ENCODE measurements at regions not wholly inside any gene's neighbourhood (a gene's known extent, or its start where the extent isn't known, plus 50 kb on each side); places are given as distances from the start of the nearest gene placed in this dataset.
A peak's percentile ranks its signal among the peaks of the same experiment; 100 is the strongest.

DNA sequence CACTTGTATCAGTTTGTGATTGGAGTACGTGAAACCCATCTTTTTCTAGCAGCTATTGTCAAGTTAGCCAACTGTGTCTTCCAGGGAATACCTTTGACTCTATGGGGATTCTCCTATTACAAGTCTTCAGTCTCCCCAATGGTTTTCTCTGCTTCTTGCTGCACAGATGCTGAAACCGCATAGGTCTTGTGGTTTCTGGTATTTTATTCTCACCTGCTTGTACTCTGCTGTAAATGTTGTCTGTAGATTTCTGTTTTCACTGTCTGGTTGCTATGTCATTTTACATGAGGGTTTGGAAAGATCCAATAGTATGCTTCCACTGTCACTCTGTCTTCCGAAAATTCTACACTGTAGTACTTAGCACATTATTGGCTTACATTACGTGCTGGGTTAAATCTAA is 1196.9 kb upstream of the C9orf72 start:
- Histone ChIP-seq H3K27ac (no peak overlapping the region), H3K9me3 (no peaks in the 10 kb centered on the region), H3K27me3 (no peaks in the 10 kb centered on the region), H3K36me3 (no peaks in the 10 kb centered on the region), H3K4me3 (no peak overlapping the region), H3K4me1 (no peaks in the 10 kb centered on the region)
- WGBS (ENCODE audit: insufficient coverage, low coverage, low lambda C conversion rate, missing lambda C conversion rate): 55% methylated on average over 4 of the region's 4 CpGs
- DNase-seq (no peak), ATAC-seq (no peak)
- intact Hi-C loops (cut with DNase I): no loop called here
- TF ChIP-seq POLR2A (IDR thresholded peaks at IDR 0.05): no peak
- TF ChIP-seq, protein P1, sequence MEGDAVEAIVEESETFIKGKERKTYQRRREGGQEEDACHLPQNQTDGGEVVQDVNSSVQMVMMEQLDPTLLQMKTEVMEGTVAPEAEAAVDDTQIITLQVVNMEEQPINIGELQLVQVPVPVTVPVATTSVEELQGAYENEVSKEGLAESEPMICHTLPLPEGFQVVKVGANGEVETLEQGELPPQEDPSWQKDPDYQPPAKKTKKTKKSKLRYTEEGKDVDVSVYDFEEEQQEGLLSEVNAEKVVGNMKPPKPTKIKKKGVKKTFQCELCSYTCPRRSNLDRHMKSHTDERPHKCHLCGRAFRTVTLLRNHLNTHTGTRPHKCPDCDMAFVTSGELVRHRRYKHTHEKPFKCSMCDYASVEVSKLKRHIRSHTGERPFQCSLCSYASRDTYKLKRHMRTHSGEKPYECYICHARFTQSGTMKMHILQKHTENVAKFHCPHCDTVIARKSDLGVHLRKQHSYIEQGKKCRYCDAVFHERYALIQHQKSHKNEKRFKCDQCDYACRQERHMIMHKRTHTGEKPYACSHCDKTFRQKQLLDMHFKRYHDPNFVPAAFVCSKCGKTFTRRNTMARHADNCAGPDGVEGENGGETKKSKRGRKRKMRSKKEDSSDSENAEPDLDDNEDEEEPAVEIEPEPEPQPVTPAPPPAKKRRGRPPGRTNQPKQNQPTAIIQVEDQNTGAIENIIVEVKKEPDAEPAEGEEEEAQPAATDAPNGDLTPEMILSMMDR (IDR thresholded peaks at IDR 0.05): no peak

DNA sequence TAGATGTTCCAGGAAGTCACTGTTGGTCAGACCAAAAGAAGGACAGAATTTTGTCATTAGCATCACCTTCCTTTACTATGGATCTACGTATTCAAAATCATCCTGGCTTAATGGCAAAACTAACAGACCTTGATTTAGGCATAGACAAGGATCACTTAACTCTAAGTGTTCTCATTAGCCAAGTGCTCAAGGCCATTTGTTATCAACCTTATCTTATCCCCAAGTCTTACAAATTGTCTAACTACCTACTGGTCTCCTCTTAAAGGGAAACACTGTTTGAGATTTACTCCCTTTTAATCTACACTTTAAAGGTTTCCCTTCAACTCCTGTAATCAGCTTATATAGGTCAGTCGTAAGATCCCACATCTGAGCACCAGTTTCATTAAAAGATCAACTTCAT is 1197.5 kb upstream of the C9orf72 start:
- H3K9me3 ChIP-seq: no peaks in the 10 kb centered on the region
- DNase-seq (no peak), ATAC-seq (no peak)
- H3K36me3 ChIP-seq: no peaks in the 10 kb centered on the region
- no peak overlapping the region for H3K27ac ChIP-seq
- H3K4me1 ChIP-seq: no peaks in the 10 kb centered on the region
- H3K4me3 ChIP-seq: no peak overlapping the region
- 35% methylated on average over 2 of the region's 2 CpGs for WGBS (ENCODE audit: insufficient coverage, low coverage, low lambda C conversion rate, missing lambda C conversion rate)
- intact Hi-C loops (cut with DNase I): no loop called here
- TF ChIP-seq POLR2A (IDR thresholded peaks at IDR 0.05): no peak
- TF ChIP-seq, protein P1 (IDR thresholded peaks at IDR 0.05): no peak
- no peaks in the 10 kb centered on the region for H3K27me3 ChIP-seq

DNA sequence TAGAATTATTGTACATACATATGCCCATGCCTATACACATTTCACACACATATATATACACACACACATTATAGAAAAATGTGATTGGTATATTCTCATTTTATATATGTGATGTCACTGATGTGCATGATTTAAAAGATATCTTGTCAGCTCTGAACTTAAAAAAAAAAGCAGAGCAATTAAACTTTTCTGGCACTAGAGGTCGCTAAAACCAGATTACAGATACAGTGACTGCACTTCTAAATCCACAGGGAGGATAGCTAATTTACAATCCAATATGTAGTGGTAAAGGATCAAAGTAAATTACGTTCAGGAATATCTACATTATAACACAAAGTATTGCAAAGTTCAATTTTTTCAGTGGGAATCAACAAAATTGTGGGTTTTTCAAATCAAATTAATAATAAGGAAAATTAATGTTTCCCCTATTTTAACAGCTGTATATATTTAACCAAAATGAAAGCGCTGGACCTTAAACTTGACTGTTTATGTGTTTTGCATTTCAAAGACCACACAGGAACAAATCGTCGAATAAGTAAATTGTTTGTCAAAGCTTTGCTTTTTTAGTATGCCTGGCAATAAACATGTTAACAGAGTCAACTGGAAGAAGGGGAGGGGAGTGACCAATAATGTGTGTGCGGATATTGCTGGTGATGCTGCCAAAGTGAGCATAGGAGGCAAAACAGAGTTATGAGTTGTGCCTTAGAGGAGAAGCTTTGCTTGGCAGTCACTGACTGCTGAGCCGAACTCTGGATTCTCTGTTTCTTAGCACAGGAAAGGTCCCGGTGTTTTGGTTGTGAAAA is 1201.4 kb upstream of the C9orf72 start:
- TF ChIP-seq, protein P1 (IDR thresholded peaks at IDR 0.05): peak; percentile 35 to 61 (median 55)
- no peak for TF ChIP-seq POLR2A (IDR thresholded peaks at IDR 0.05)
- no peak overlapping the region for H3K27ac ChIP-seq
- no peaks in the 10 kb centered on the region for H3K4me1 ChIP-seq
- WGBS (ENCODE audit: insufficient coverage, low coverage, low lambda C conversion rate, missing lambda C conversion rate): 26% methylated on average over 7 of the region's 8 CpGs
- H3K36me3 ChIP-seq: no peaks in the 10 kb centered on the region
- no peaks in the 10 kb centered on the region for H3K27me3 ChIP-seq
- H3K4me3 ChIP-seq: no peak overlapping the region
- ATAC-seq (peak in 3 of 4 donors; percentile 39 to 74 (median 62)), DNase-seq (no peak)
- no peaks in the 10 kb centered on the region for H3K9me3 ChIP-seq
- intact Hi-C loops (cut with DNase I): no loop called here

DNA sequence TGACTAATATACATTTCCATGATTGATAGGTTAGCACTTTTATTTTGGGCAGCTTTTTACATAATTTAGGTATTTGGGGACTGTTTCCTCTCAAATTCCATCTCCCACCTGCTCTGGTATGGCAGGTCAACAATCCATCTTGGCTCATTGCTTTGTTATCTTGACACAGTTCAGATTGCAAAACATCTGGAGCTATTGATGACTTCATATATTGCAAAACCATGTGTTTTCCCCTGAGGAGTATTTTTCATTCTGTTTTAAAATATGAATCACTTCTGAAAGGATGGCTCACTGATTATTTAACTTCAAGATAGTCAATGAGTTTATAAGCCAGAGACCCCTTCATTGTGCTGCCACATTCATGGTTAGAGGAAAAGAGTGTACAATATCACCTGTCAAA is 1206.0 kb upstream of the C9orf72 start:
- intact Hi-C loops (cut with DNase I): no loop called here
- no peaks in the 10 kb centered on the region for H3K27me3 ChIP-seq
- no peaks in the 10 kb centered on the region for H3K9me3 ChIP-seq
- no peak overlapping the region for H3K4me3 ChIP-seq
- no peak for TF ChIP-seq POLR2A (IDR thresholded peaks at IDR 0.05)
- TF ChIP-seq, protein P1 (IDR thresholded peaks at IDR 0.05): no peak
- no peaks in the 10 kb centered on the region for H3K36me3 ChIP-seq
- no peaks in the 10 kb centered on the region for H3K4me1 ChIP-seq
- ATAC-seq (peak in 3 of 4 donors; percentile 52 to 92 (median 78)), DNase-seq (no peak)
- H3K27ac ChIP-seq: no peak overlapping the region

DNA sequence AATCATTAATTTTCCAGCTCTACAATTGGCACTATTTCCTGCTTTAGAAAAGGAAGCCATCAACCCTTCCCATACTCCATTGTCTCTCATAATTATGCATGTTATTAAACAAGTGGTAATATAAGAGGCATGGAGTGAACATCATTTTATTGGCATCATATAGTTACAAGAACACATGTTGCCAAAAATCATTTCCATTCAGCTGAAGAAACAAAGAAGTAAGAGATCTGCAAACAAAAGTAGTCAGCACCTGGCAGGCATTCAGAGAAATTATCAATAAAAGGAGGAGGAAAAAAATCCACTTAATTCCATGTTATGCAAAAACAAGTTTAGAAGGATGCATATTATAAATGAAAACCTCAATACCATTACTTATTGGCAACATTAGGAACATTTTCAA is 1208.2 kb upstream of the C9orf72 start:
- H3K9me3 ChIP-seq: no peaks in the 10 kb centered on the region
- ATAC-seq (no peak), DNase-seq (no peak)
- H3K4me3 ChIP-seq: no peak overlapping the region
- no peak for TF ChIP-seq POLR2A (IDR thresholded peaks at IDR 0.05)
- TF ChIP-seq, protein P1 (IDR thresholded peaks at IDR 0.05): no peak
- intact Hi-C loops (cut with DNase I): no loop called here
- H3K27me3 ChIP-seq: no peaks in the 10 kb centered on the region
- H3K36me3 ChIP-seq: no peaks in the 10 kb centered on the region
- H3K27ac ChIP-seq: no peak overlapping the region
- H3K4me1 ChIP-seq: no peaks in the 10 kb centered on the region

All from right lobe of liver (tissue), 6 donors.